CD4-positive, CD25-positive, alpha-beta regulatory T cell (primary cell): ENCODE measurements at regions not wholly inside any gene's neighbourhood (a gene's known extent, or its start where the extent isn't known, plus 50 kb on each side); places are given as distances from the start of the nearest gene placed in this dataset.

Source experiments
- ATAC-seq, 2 donors: fragments of 150-1000 bp; cut with Tn5 transposase; one replicate each; pipeline ENCODE4 v1.10.0; 2021; ENCODE audit warnings: low read depth in 2 of 2, moderate number of reproducible peaks in 2 of 2, moderate library complexity in 1 of 2
- DNase-seq, 3 donors: peaks; one replicate each; pipeline versions ENCODE4 v3.0.0 to v3.0.0-alpha.2; 2012 to 2022; ENCODE audit warnings: mixed read lengths in 1 of 3
- H3K27ac ChIP-seq: one replicate; pipeline ENCODE4 v1.7.0; 2013; ENCODE audit warnings: mild to moderate bottlenecking, low read length; ENCODE audit not compliant: insufficient read depth, poor library complexity, severe bottlenecking
- H3K27me3 ChIP-seq: one replicate; pipeline ENCODE4 v1.7.0; 2013; ENCODE audit warnings: low read length; ENCODE audit not compliant: control insufficient read depth, insufficient read depth
- H3K36me3 ChIP-seq: one replicate; pipeline ENCODE4 v1.7.0; 2013; ENCODE audit warnings: mild to moderate bottlenecking, low read length, moderate library complexity; ENCODE audit not compliant: control insufficient read depth, insufficient read depth
- H3K4me1 ChIP-seq: 2 replicates; pipeline ENCODE4 v1.7.0; 2013; ENCODE audit warnings: mild to moderate bottlenecking, low read length; ENCODE audit not compliant: insufficient read depth, control insufficient read depth, poor library complexity, severe bottlenecking
- H3K4me3 ChIP-seq: one replicate; pipeline ENCODE4 v1.7.0; 2013; ENCODE audit warnings: low read depth, mild to moderate bottlenecking, low read length, moderate library complexity
- H3K9me3 ChIP-seq, 2 experiments: 1 replicate in 1 of 2; 2 replicates in 1 of 2; pipeline ENCODE4 v1.7.0; 2013; ENCODE audit warnings: low read length in 2 of 2, mild to moderate bottlenecking in 1 of 2, moderate library complexity in 1 of 2; ENCODE audit not compliant: control insufficient read depth in 2 of 2
- H3K27ac Mint-ChIP-seq, 3 donors: one replicate each; pipeline ENCODE4 v1.8.0; 2020 to 2022; ENCODE audit warnings: mild to moderate bottlenecking in 3 of 3, mixed read lengths in 3 of 3, moderate library complexity in 2 of 3
- H3K27me3 Mint-ChIP-seq: one replicate; pipeline ENCODE4 v1.8.0; 2022; ENCODE audit warnings: mild to moderate bottlenecking, mixed read lengths
- H3K36me3 Mint-ChIP-seq: one replicate; pipeline ENCODE4 v1.8.0; 2020; ENCODE audit warnings: mixed read lengths
- H3K4me1 Mint-ChIP-seq, 4 donors: one replicate each; pipeline ENCODE4 v1.8.0; 2020 to 2022; ENCODE audit warnings: mixed read lengths in 4 of 4, mild to moderate bottlenecking in 1 of 4
- H3K4me3 Mint-ChIP-seq, 4 donors: one replicate each; pipeline ENCODE4 v1.8.0; 2020 to 2022; ENCODE audit warnings: mild to moderate bottlenecking in 4 of 4, mixed read lengths in 4 of 4, moderate library complexity in 3 of 4
- H3K9me3 Mint-ChIP-seq, 7 donors: one replicate each; pipeline ENCODE4 v1.8.0; 2020 to 2022; ENCODE audit warnings: mixed read lengths in 7 of 7, mild to moderate bottlenecking in 3 of 7, moderate library complexity in 2 of 7

DNA sequence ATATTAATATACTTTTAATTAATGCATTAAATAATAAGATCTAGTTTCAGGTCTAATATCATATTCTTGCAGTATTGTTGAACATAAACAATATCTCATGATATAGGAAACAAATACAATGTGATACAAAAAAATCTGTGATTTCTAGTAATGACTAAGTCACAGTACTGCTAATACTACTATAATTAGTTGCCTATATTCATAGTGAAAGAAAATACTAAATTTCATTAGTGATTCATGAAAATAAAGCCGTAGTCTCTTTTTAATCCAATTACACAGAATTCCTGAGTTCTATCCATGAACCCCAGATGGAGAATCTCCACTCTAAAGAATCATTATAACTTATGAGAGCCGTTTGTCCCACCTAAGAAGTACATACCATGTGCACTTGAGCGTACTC lies 266.3 kb upstream of the ACVR2A start:
- Histone ChIP-seq H3K4me1 (no peaks in the 10 kb centered on the region), H3K36me3 (no peaks in the 10 kb centered on the region), H3K27me3 (no peaks in the 10 kb centered on the region), H3K4me3 (no peak overlapping the region), H3K27ac (no peak overlapping the region), H3K9me3 (no peaks in the 10 kb centered on the region)
- no peaks in the 10 kb centered on the region for H3K36me3 Mint-ChIP-seq
- DNase-seq, result no peak
- H3K4me1 Mint-ChIP-seq, result no peaks in the 10 kb centered on the region
- no peak overlapping the region for H3K4me3 Mint-ChIP-seq
- H3K9me3 Mint-ChIP-seq, result peaks cover 0 to 4% (median 2%) of the 10 kb centered on the region in 7 donors
- no peak for ATAC-seq
- H3K27me3 Mint-ChIP-seq, result peaks cover 5% of the 10 kb centered on the region
- no peak overlapping the region for H3K27ac Mint-ChIP-seq

DNA sequence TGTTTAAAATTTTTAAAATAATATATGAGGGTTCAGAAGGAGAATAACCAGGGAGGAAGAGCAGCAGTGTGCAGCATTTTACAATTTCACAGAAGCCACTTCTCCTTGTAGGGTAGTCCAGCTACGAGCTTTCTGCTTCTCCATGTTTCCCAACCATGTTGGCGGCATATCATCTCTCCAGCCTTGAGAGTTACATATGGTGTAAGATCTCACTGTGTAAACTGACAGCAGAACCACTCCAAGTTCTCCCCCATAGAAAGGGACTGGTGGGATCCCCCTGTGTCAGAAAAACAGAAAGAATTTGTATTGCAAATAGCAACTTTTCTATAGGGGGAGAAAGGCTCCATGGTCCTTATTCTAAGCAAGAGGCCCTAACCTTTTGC lies 266.8 kb upstream of the ACVR2A start:
- H3K36me3 ChIP-seq, result no peaks in the 10 kb centered on the region
- H3K9me3 ChIP-seq, result no peaks in the 10 kb centered on the region
- Mint-ChIP-seq H3K9me3 (peaks cover 0 to 4% (median 0%) of the 10 kb centered on the region in 7 donors), H3K4me1 (no peaks in the 10 kb centered on the region), H3K4me3 (no peak overlapping the region), H3K27ac (no peak overlapping the region), H3K36me3 (no peaks in the 10 kb centered on the region), H3K27me3 (peaks cover 5% of the 10 kb centered on the region)
- ATAC-seq, result no peak
- H3K4me1 ChIP-seq, result no peaks in the 10 kb centered on the region
- DNase-seq, result no peak
- H3K27ac ChIP-seq, result no peak overlapping the region
- peaks cover under 1% of the 10 kb centered on the region for H3K27me3 ChIP-seq
- no peak overlapping the region for H3K4me3 ChIP-seq

DNA sequence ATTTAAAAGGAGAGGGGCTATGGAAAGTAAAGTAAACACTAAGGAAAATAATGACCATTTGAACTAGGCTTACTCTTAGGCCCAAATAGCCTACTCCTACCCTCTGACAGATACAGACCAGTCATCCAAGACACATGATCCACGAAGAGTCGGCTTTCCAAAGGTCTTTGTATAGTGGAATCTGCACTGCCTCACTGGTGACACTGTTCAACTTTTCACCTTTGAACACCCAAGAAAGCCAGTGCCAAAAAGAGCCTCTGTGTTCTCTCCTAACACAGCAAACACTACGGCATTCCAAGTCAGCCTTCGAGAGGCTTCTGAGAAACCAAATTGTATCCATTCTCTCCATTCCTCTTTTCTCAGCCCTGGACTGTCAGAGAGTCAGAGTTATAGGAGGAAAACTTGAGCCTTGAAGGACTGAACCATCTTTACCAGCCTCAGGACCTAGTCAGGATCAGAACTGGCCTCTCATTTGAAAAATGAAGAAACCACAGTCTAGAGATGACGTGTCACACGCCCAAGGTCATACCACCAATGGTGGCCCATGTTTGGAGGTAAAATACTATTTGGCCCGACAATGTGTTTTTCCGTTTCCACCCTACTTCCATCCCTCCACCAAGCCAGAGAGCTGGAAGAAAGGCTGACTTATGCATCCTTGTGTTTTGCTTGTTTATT lies 267.4 kb upstream of the ACVR2A start:
- ATAC-seq (no peak), DNase-seq (no peak)
- no peaks in the 10 kb centered on the region for H3K36me3 Mint-ChIP-seq
- no peak overlapping the region for H3K27ac ChIP-seq
- H3K27me3 Mint-ChIP-seq, result peaks cover 5% of the 10 kb centered on the region
- H3K4me1 Mint-ChIP-seq, result no peaks in the 10 kb centered on the region
- H3K36me3 ChIP-seq, result no peaks in the 10 kb centered on the region
- H3K4me3 ChIP-seq, result no peak overlapping the region
- no peak overlapping the region for H3K4me3 Mint-ChIP-seq
- H3K27ac Mint-ChIP-seq, result no peak overlapping the region
- no peaks in the 10 kb centered on the region for H3K9me3 ChIP-seq
- H3K27me3 ChIP-seq, result peaks cover 2% of the 10 kb centered on the region
- H3K4me1 ChIP-seq, result no peaks in the 10 kb centered on the region
- H3K9me3 Mint-ChIP-seq, result peaks cover 0 to 4% (median 0%) of the 10 kb centered on the region in 7 donors

DNA sequence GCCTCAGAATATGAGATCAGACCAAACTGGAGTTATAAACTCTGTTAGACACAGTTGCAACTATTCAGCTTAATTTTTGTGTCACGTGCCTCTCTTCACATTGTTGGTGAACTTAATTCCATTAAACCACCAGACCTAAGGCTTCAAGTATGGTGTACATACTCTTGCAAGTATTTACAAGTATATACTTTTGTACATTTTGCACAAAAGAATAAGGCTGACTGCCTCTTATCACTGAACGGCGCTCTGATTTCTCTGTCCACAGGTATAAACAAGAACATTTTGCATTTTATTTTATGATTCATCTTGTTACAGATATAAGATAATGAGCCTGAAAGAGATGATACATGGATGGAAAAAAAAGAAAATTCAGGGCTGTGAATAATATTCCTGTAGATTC lies 269.7 kb upstream of the ACVR2A start:
- no peak for ATAC-seq
- H3K4me1 ChIP-seq, result no peaks in the 10 kb centered on the region
- Mint-ChIP-seq H3K9me3 (peaks cover 0 to 5% (median 2%) of the 10 kb centered on the region in 7 donors), H3K4me1 (no peaks in the 10 kb centered on the region), H3K4me3 (no peak overlapping the region), H3K36me3 (peaks cover 4% of the 10 kb centered on the region), H3K27me3 (peaks cover 5% of the 10 kb centered on the region), H3K27ac (no peak overlapping the region)
- H3K36me3 ChIP-seq, result no peaks in the 10 kb centered on the region
- H3K4me3 ChIP-seq, result no peak overlapping the region
- H3K27me3 ChIP-seq, result peaks cover 2% of the 10 kb centered on the region
- no peak overlapping the region for H3K27ac ChIP-seq
- DNase-seq, result no peak
- H3K9me3 ChIP-seq, result no peaks in the 10 kb centered on the region

DNA sequence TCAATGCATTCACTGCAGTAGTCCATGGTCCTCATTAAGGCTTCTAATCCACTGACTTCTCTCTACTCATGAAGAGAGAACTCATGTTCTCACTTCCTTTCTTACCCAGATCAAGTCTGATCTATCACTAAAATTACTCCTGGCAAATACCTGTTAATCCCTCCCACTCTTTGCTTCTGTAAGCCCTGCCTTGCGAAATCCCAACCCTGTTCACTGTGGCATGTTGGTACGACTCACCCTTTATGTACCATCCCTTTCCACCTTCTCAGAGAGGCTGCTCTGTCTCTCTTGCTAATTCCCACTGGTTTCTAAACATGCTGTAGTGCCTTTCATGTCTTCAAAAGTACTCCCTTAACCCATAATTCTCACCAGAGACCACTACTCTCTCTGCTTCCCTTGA lies 272.2 kb upstream of the ACVR2A start:
- Mint-ChIP-seq H3K9me3 (peaks cover 1 to 7% (median 4%) of the 10 kb centered on the region in 7 donors), H3K4me1 (no peaks in the 10 kb centered on the region), H3K27me3 (peaks cover 5% of the 10 kb centered on the region), H3K27ac (no peak overlapping the region), H3K36me3 (peaks cover 4% of the 10 kb centered on the region), H3K4me3 (no peak overlapping the region)
- Histone ChIP-seq H3K27ac (no peak overlapping the region), H3K36me3 (no peaks in the 10 kb centered on the region), H3K4me1 (no peaks in the 10 kb centered on the region), H3K4me3 (no peak overlapping the region), H3K27me3 (peaks cover 2% of the 10 kb centered on the region), H3K9me3 (no peaks in the 10 kb centered on the region)
- DNase-seq (no peak), ATAC-seq (no peak)

DNA sequence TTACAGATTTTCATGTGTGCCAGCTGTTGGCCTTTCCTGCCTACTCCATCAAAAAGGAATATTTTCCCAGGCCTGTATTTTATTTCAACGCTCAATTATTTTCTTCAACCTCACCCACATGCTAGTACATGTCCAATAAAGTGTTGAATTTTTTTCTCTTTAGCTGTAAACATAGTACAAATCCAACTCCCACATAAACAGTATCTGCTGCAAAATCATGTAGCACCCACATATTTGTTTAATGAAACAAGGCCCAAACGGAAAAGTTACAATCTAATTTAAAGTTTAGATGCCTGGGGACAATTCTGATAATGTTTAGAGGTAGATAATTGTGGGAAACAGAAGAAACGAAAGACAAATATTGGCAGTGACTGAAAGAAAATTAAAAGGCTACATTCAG lies 275.4 kb upstream of the ACVR2A start:
- DNase-seq (no peak), ATAC-seq (no peak)
- Histone ChIP-seq H3K9me3 (no peaks in the 10 kb centered on the region), H3K27ac (no peak overlapping the region), H3K4me1 (no peaks in the 10 kb centered on the region), H3K4me3 (no peak overlapping the region), H3K36me3 (no peaks in the 10 kb centered on the region), H3K27me3 (peaks cover 2% of the 10 kb centered on the region)
- Mint-ChIP-seq H3K4me1 (no peaks in the 10 kb centered on the region), H3K9me3 (peaks cover 1 to 8% (median 4%) of the 10 kb centered on the region in 7 donors), H3K4me3 (no peak overlapping the region), H3K27ac (no peak overlapping the region), H3K36me3 (peaks cover 4% of the 10 kb centered on the region), H3K27me3 (no peaks in the 10 kb centered on the region)

DNA sequence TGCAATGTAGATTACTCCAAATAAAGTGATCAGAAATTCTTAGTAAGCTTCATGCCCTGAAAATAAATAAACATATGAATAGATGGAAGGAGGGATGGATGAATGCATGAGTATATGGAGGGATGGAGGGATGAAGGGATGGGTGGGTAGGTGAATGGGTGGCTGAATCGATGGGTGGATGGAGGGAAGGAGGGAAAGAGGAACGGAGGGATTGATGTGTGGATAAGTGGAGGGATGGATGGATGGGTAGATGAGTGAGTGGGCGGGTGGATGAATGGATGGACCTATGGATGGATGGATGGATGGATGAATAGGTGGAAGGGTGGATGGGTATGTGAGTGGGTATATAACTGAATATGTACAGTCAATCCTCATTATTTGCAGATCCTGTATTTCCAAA lies 276.7 kb upstream of the ACVR2A start:
- no peak overlapping the region for H3K27ac Mint-ChIP-seq
- H3K4me1 ChIP-seq, result no peaks in the 10 kb centered on the region
- no peaks in the 10 kb centered on the region for H3K36me3 ChIP-seq
- no peaks in the 10 kb centered on the region for H3K9me3 ChIP-seq
- no peaks in the 10 kb centered on the region for H3K4me1 Mint-ChIP-seq
- H3K4me3 Mint-ChIP-seq, result no peak overlapping the region
- ATAC-seq (no peak), DNase-seq (no peak)
- no peak overlapping the region for H3K4me3 ChIP-seq
- no peaks in the 10 kb centered on the region for H3K27me3 Mint-ChIP-seq
- peaks cover 2% of the 10 kb centered on the region for H3K27me3 ChIP-seq
- no peak overlapping the region for H3K27ac ChIP-seq
- peaks cover 4% of the 10 kb centered on the region for H3K36me3 Mint-ChIP-seq
- H3K9me3 Mint-ChIP-seq, result peaks cover 1 to 12% (median 5%) of the 10 kb centered on the region in 7 donors

DNA sequence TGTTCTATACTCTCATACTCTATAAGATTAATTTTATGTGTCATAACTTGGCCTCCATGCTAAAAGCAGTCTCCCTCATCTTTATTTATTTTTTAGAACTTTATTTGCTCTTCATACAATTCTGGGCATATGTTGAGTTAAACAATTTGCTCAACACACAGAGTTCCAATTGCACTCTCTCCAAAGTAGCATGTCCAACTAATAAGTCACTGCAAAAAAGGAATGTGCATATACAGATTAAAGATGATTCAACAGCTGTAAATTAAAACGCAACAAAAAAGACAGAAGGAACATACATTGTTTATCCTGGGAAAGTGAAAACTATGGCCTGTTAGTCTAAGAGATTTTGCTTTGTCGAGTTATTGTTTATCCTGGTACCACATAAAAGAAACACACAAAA lies 277.7 kb upstream of the ACVR2A start:
- Mint-ChIP-seq H3K4me3 (no peak overlapping the region), H3K27ac (no peak overlapping the region), H3K9me3 (peaks cover 1 to 12% (median 5%) of the 10 kb centered on the region in 7 donors), H3K36me3 (peaks cover 4% of the 10 kb centered on the region), H3K4me1 (no peaks in the 10 kb centered on the region), H3K27me3 (no peaks in the 10 kb centered on the region)
- no peak overlapping the region for H3K4me3 ChIP-seq
- H3K27ac ChIP-seq, result no peak overlapping the region
- H3K9me3 ChIP-seq, result no peaks in the 10 kb centered on the region
- H3K27me3 ChIP-seq, result no peaks in the 10 kb centered on the region
- no peak for ATAC-seq
- H3K36me3 ChIP-seq, result no peaks in the 10 kb centered on the region
- no peaks in the 10 kb centered on the region for H3K4me1 ChIP-seq
- DNase-seq, result no peak
